HepG2 (cell line): ENCODE measurements at regions not wholly inside any gene's neighbourhood (a gene's known extent, or its start where the extent isn't known, plus 50 kb on each side); places are given as distances from the start of the nearest gene placed in this dataset.

Experiments used
- ATAC-seq: fragments of 200-7000 bp; cut with Tn5 transposase; 3 replicates; pipeline ENCODE4 v1.9.1; 2020; ENCODE audit warnings: mild to moderate bottlenecking, moderate library complexity
- BruUV-seq: library from RNA; stranded (reverse); fragments of 400-500 nt; replicated peaks from 2 replicates; lab custom pipeline; 2021; lab: Mats Ljungman, UMichigan
- CTCF ChIA-PET: fragments of 300-600 bp; formaldehyde crosslinking; extraction: SDS; loops from one replicate; lab custom pipeline; 2021; ENCODE audit warnings: low total read pairs, inconsistent platforms, low intra/inter-chr PET ratio; lab: Yijun Ruan, JAX
- POLR2A ChIA-PET: fragments of 350-600 bp; sonication (Branson Sonifier 250); formaldehyde crosslinking; loops from one replicate; lab custom pipeline; 2020; ENCODE audit warnings: antibody characterized with exemption, inconsistent platforms; lab: Yijun Ruan, JAX
- DNase-seq: peaks from one replicate; pipeline ENCODE4 v3.0.0-alpha.2; 2015; ENCODE audit warnings: low spot score
- FAIRE-seq: peaks from 3 replicates; lab custom pipeline; 2011; peaks lifted over from hg19 to GRCh38; lab: Jason Lieb, UNC
- H2AFZ ChIP-seq: one replicate; pipeline ENCODE4 v1.6.1; 2011; ENCODE audit warnings: low read length, inconsistent platforms
- H3K27ac ChIP-seq: fragments of 300-600 bp; 3 replicates; pipeline ENCODE4 v1.8.0; 2011; ENCODE audit warnings: mixed run types, mild to moderate bottlenecking, mixed read lengths, low read length, inconsistent platforms; ENCODE audit not compliant: insufficient read depth; ENCODE audit errors: extremely low read length
- H3K27me3 ChIP-seq, 2 experiments: fragments of 200-600 bp in 1 of 2; 2 replicates in 1 of 2; 3 replicates in 1 of 2; pipeline versions ENCODE4 v1.6.0 to v1.8.0; 2011; ENCODE audit warnings: low read length in 2 of 2, mild to moderate bottlenecking in 2 of 2, moderate library complexity in 2 of 2, inconsistent platforms in 1 of 2; ENCODE audit not compliant: insufficient read depth in 2 of 2, control insufficient read depth in 1 of 2
- H3K36me3 ChIP-seq, 2 experiments: fragments of 200-600 bp in 1 of 2; replicated peaks in 1 of 2; 2 replicates in 1 of 2; 3 replicates in 1 of 2; pipeline versions ENCODE4 v1.5.1 to v1.8.0; 2011; ENCODE audit warnings: low read length in 2 of 2, inconsistent platforms in 1 of 2; ENCODE audit not compliant: insufficient read depth in 2 of 2, control insufficient read depth in 1 of 2
- H3K4me1 ChIP-seq: 2 replicates; pipeline ENCODE4 v1.5.1; 2012; ENCODE audit warnings: low read length, inconsistent platforms; ENCODE audit not compliant: insufficient read depth
- H3K4me2 ChIP-seq: 2 replicates; pipeline ENCODE4 v1.6.0; 2011; ENCODE audit warnings: low read depth, low read length, inconsistent platforms
- H3K4me3 ChIP-seq, 3 experiments: fragments of 200-600 bp in 1 of 3; sonication (generic), shearing (Covaris generic) in 1 of 3; replicated peaks in 1 of 3; 2 replicates each; pipeline ENCODE4 v1.5.1; 2011 to 2016; ENCODE audit warnings: low read length in 3 of 3, inconsistent platforms in 2 of 3, low read depth in 2 of 3, mild to moderate bottlenecking in 2 of 3, control low read depth in 1 of 3, mixed read lengths in 1 of 3; ENCODE audit not compliant: insufficient read depth in 1 of 3
- H3K79me2 ChIP-seq: one replicate; pipeline ENCODE4 v1.6.1; 2011; ENCODE audit warnings: low read length, inconsistent platforms; ENCODE audit not compliant: insufficient read depth
- H3K9ac ChIP-seq: 2 replicates; pipeline ENCODE4 v1.6.0; 2011; ENCODE audit warnings: mild to moderate bottlenecking, low read depth, low read length, inconsistent platforms; ENCODE audit not compliant: insufficient read depth
- H3K9me3 ChIP-seq: 2 replicates; pipeline ENCODE4 v1.5.1; 2012; ENCODE audit warnings: mild to moderate bottlenecking, low read length
- H4K20me1 ChIP-seq: 2 replicates; pipeline ENCODE4 v1.6.0; 2011; ENCODE audit warnings: inconsistent platforms, mild to moderate bottlenecking, low read length, moderate library complexity; ENCODE audit not compliant: insufficient read depth
- ATF7 ChIP-seq, 2 experiments: fragments of 450-650 bp in 1 of 2; sonication (generic) in 1 of 2; formaldehyde crosslinking in 1 of 2; IDR thresholded peaks; 2 replicates each; pipeline versions ENCODE4 v1.4.0 to v1.6.1; 2016 to 2020; ENCODE audit warnings: antibody characterized with exemption in 1 of 2, mild to moderate bottlenecking in 1 of 2, missing genetic modification reagents in 1 of 2
- HDAC2 ChIP-seq: sonication (generic); formaldehyde crosslinking; IDR thresholded peaks from 2 replicates; pipeline ENCODE4 v1.4.0; 2020; ENCODE audit warnings: missing genetic modification reagents
- HNRNPL ChIP-seq: fragments of 200-400 bp; formaldehyde crosslinking; IDR thresholded peaks from 2 replicates; pipeline ENCODE4 v1.6.1; 2017; ENCODE audit warnings: mild to moderate bottlenecking, low read depth, low read length
- JARID2 ChIP-seq: sonication (generic); formaldehyde crosslinking; IDR thresholded peaks from 2 replicates; pipeline ENCODE4 v1.8.1; 2023; ENCODE audit warnings: missing genetic modification reagents, inconsistent platforms; ENCODE audit not compliant: insufficient replicate concordance
- KLF13 ChIP-seq: sonication (generic); formaldehyde crosslinking; IDR thresholded peaks from 2 replicates; pipeline ENCODE4 v1.4.0; 2020; ENCODE audit warnings: mild to moderate bottlenecking, missing genetic modification reagents
- MED8 ChIP-seq: sonication (generic); formaldehyde crosslinking; IDR thresholded peaks from 2 replicates; pipeline ENCODE4 v1.8.1; 2023; ENCODE audit warnings: mild to moderate bottlenecking, missing genetic modification reagents; ENCODE audit not compliant: insufficient replicate concordance
- MEIS2 ChIP-seq: sonication (generic); formaldehyde crosslinking; IDR thresholded peaks from 2 replicates; pipeline ENCODE4 v1.9.0; 2021; ENCODE audit warnings: mild to moderate bottlenecking, missing genetic modification reagents
- ZNF264 ChIP-seq: sonication (generic); formaldehyde crosslinking; IDR thresholded peaks from 2 replicates; pipeline ENCODE4 v1.4.0; 2020; ENCODE audit warnings: missing genetic modification reagents
- ZNF460 ChIP-seq: sonication (generic); formaldehyde crosslinking; IDR thresholded peaks from 2 replicates; pipeline ENCODE4 v1.5.1; 2020; ENCODE audit warnings: missing genetic modification reagents, mild to moderate bottlenecking, borderline replicate concordance
- ZNF510 ChIP-seq: sonication (generic); formaldehyde crosslinking; IDR thresholded peaks from 2 replicates; pipeline ENCODE4 v1.4.0; 2020; ENCODE audit warnings: low read depth, mild to moderate bottlenecking, missing genetic modification reagents
- ZNF543 ChIP-seq: sonication (generic); formaldehyde crosslinking; IDR thresholded peaks from 2 replicates; pipeline ENCODE4 v1.4.0; 2020; ENCODE audit warnings: mild to moderate bottlenecking, missing genetic modification reagents
- ZNF570 ChIP-seq: sonication (generic); formaldehyde crosslinking; IDR thresholded peaks from 2 replicates; pipeline ENCODE4 v1.4.0; 2020; ENCODE audit warnings: mild to moderate bottlenecking, missing genetic modification reagents, borderline replicate concordance
- ZNF678 ChIP-seq: sonication (generic); formaldehyde crosslinking; IDR thresholded peaks from 2 replicates; pipeline ENCODE4 v1.4.0; 2020; ENCODE audit warnings: mild to moderate bottlenecking, missing genetic modification reagents
- ZNF772 ChIP-seq: sonication (generic); formaldehyde crosslinking; IDR thresholded peaks from 2 replicates; pipeline ENCODE4 v1.5.0; 2020; ENCODE audit warnings: mild to moderate bottlenecking, missing genetic modification reagents
- WGBS: methylation state at CpG from one replicate; pipeline ENCODE4 v1.1.6; 2017; ENCODE audit warnings: low lambda C conversion rate; 5-methylcytosine and 5-hydroxymethylcytosine counted together
- in situ Hi-C: cut with HindIII; loops from 2 replicates; pipeline ENCODE4 v1.10.0; 2017; ENCODE audit warnings: low pct_unique_long_range_greater_than_20kb; ENCODE audit not compliant: extremely low pct_ligation_motif_present
- intact Hi-C: fragments of 100-400 bp; cut with micrococcal nuclease; formaldehyde crosslinking; loops from one replicate; pipeline ENCODE4 v1.10.0; 2022; ENCODE audit not compliant: unreplicated experiment
- TF ChIP-seq, protein P1 (sequence below): sonication (generic); formaldehyde crosslinking; IDR thresholded peaks from 2 replicates; pipeline ENCODE4 v1.5.0; 2020; ENCODE audit warnings: mild to moderate bottlenecking, missing genetic modification reagents, borderline replicate concordance
- TF ChIP-seq, protein P2 (sequence below): sonication (generic); formaldehyde crosslinking; IDR thresholded peaks from 2 replicates; pipeline ENCODE4 v1.8.0; 2022; ENCODE audit warnings: mild to moderate bottlenecking, missing genetic modification reagents, moderate library complexity
- TF ChIP-seq, protein P3 (sequence below): sonication (generic); formaldehyde crosslinking; IDR thresholded peaks from 2 replicates; pipeline ENCODE4 v1.8.0; 2022; ENCODE audit warnings: missing genetic modification reagents, low read depth, mild to moderate bottlenecking, borderline replicate concordance

DNA sequence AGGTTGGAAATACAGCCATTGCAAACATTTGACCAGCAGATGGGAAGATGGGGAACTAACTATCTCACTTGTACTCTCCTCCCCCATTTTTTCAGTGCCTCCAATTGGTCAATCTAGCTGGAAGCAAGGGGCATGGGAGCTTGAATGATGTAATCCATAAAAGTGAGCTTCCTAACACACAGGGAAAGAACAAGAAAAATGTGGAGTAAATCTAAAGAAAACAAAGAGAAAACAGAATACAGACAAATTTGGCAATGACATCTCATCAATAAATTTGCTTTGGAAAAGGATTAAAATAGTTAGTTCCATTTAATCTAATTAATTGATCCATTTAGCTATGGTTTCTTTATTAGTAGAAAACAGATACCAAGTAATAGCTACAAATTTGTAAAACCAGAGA, 592.6 kb upstream of the SOX9 start:
- Histone ChIP-seq H3K27ac (no peak overlapping the region), H3K4me2 (no peak overlapping the region), H3K9ac (no peak overlapping the region), H3K4me3 (no peak overlapping the region), H3K4me1 (no peaks in the 10 kb centered on the region), H3K36me3 (no peaks in the 10 kb centered on the region), H2AFZ (no peak overlapping the region), H4K20me1 (no peaks in the 10 kb centered on the region), H3K9me3 (no peaks in the 10 kb centered on the region), H3K27me3 (no peaks in the 10 kb centered on the region), H3K79me2 (no peaks in the 10 kb centered on the region)
- intact Hi-C loops = no loop called here
- DNase-seq = no peak
- in situ Hi-C loops = no loop called here
- ChIA-PET CTCF (no interaction called here), POLR2A (no interaction called here)
- no peak for ATAC-seq
- no TSS peak for BruUV-seq
- no peak for FAIRE-seq
- TF ChIP-seq, protein P1, sequence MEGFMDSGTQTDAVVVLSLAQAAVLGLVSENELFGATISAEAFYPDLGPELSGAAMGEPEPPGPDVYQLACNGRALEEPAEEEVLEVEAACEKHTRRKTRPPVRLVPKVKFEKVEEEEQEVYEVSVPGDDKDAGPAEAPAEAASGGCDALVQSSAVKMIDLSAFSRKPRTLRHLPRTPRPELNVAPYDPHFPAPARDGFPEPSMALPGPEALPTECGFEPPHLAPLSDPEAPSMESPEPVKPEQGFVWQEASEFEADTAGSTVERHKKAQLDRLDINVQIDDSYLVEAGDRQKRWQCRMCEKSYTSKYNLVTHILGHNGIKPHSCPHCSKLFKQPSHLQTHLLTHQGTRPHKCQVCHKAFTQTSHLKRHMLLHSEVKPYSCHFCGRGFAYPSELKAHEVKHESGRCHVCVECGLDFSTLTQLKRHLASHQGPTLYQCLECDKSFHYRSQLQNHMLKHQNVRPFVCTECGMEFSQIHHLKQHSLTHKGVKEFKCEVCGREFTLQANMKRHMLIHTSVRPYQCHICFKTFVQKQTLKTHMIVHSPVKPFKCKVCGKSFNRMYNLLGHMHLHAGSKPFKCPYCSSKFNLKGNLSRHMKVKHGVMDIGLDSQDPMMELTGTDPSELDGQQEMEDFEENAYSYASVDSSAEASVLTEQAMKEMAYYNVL (CRISPR knock-in tag) = no peak
- TF ChIP-seq ATF7 (IDR thresholded peaks at IDR 0.05) = 0 out of 2 replicates have a peak, but pooled peaks have one; percentile 35
- no peak for TF ChIP-seq ATF7 (CRISPR knock-in tag; IDR thresholded peaks at IDR 0.05)
- TF ChIP-seq, all 625 proteins: peak for 1

DNA sequence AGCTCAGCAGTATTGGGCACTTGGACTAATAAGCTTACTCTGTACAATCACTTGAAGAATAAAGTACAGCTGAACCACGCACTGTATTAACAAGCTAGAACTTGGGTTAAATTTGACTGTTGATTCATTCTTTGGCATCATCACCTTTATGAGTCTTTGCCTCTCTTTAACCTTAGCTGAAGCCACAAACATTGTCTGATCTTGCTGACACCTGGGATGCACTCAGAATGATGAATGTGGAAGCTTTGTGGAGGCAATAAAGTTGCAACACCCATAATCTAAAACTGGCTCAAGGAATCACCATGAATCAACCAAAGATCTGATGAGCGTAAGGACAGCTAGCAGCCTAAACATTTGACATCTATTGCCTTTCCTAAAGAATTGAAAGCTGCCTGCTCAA, 590.6 kb upstream of the SOX9 start:
- H3K4me3 ChIP-seq = no peak overlapping the region
- no peaks in the 10 kb centered on the region for H4K20me1 ChIP-seq
- H3K9ac ChIP-seq = no peak overlapping the region
- ATAC-seq = no peak
- no peak for FAIRE-seq
- no peaks in the 10 kb centered on the region for H3K79me2 ChIP-seq
- no peaks in the 10 kb centered on the region for H3K4me1 ChIP-seq
- TF ChIP-seq HNRNPL = no peak
- no peak for TF ChIP-seq HDAC2 (CRISPR knock-in tag)
- no peak for TF ChIP-seq ZNF570
- TF ChIP-seq MED8 (CRISPR knock-in tag) = no peak
- no peak for TF ChIP-seq ZNF543 (CRISPR knock-in tag)
- TF ChIP-seq KLF13 (CRISPR knock-in tag) = no peak
- TF ChIP-seq, protein P2, sequence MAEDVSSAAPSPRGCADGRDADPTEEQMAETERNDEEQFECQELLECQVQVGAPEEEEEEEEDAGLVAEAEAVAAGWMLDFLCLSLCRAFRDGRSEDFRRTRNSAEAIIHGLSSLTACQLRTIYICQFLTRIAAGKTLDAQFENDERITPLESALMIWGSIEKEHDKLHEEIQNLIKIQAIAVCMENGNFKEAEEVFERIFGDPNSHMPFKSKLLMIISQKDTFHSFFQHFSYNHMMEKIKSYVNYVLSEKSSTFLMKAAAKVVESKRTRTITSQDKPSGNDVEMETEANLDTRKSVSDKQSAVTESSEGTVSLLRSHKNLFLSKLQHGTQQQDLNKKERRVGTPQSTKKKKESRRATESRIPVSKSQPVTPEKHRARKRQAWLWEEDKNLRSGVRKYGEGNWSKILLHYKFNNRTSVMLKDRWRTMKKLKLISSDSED (CRISPR knock-in tag) = no peak
- TF ChIP-seq MEIS2 (CRISPR knock-in tag) = no peak
- TF ChIP-seq ZNF510 (CRISPR knock-in tag) = no peak
- TF ChIP-seq, protein P3, sequence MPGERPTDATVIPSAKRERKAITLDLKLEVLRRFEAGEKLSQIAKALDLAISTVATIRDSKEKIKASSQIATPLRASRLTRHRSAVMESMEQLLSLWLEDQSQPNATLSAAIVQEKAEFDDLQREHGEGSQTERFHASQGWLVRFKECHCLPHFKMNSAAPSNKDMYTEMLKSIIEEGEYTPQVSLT = no peak
- no peak for TF ChIP-seq ZNF264 (CRISPR knock-in tag)
- no peak for TF ChIP-seq ZNF460 (CRISPR knock-in tag)
- no peak for TF ChIP-seq ZNF772 (CRISPR knock-in tag)
- no peak for TF ChIP-seq JARID2 (CRISPR knock-in tag)
- no peak for TF ChIP-seq ZNF678
- H3K4me2 ChIP-seq = no peak overlapping the region
- no peaks in the 10 kb centered on the region for H3K9me3 ChIP-seq
- 17% methylated on average over 2 of the region's 2 CpGs for WGBS
- no peak overlapping the region for H3K27ac ChIP-seq
- BruUV-seq = no TSS peak
- no peaks in the 10 kb centered on the region for H3K27me3 ChIP-seq
- no peaks in the 10 kb centered on the region for H3K36me3 ChIP-seq
- ChIA-PET CTCF (no interaction called here), POLR2A (no interaction called here)
- intact Hi-C loops = no loop called here
- no peak overlapping the region for H2AFZ ChIP-seq
- in situ Hi-C loops = no loop called here
- no peak for DNase-seq
